ENCODE measurements at regions not wholly inside any gene's neighbourhood (a gene's known extent, or its start where the extent isn't known, plus 50 kb on each side); places are given as distances from the start of the nearest gene placed in this dataset.
A peak's percentile ranks its signal among the peaks of the same experiment; 100 is the strongest.
"Not testable (repeated sequence)": the region's sequence is repeated elsewhere in the genome, so short reads cannot be mapped to it uniquely, and the experiment has no call there.

DNA sequence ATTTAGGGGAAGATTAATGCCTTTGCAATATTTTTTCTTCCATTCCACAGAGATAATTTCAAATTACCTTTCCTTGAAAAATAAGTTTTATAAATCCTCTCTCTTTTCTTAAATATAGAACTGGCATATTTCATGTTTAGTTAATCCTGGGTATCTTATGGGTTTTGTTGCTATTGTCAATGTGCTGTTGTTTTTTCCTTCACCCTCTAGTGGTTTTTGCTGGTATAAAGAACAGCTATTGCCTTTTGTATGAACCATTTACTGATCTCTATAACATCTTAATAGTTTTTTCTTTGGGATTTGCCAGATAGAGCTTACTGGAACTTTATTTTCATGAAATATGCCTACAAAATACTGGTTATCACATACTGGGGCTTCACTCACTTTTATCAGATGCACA, 359.6 kb upstream of the DPPA4 start:
- DNase-seq (no peak), ATAC-seq (no peak)
- H3K4me1 Mint-ChIP-seq: peaks cover 4% of the 10 kb centered on the region
- H3K27me3 Mint-ChIP-seq: peaks cover 8% of the 10 kb centered on the region
- no peaks in the 10 kb centered on the region for H3K9me3 ChIP-seq (ENCODE audit: control insufficient read depth, low read length, poor library complexity, severe bottlenecking)
- no peaks in the 10 kb centered on the region for H3K36me3 Mint-ChIP-seq (ENCODE audit: low read depth)
- no peak overlapping the region for H3K27ac Mint-ChIP-seq
- H3K4me3 Mint-ChIP-seq: no peak overlapping the region

DNA sequence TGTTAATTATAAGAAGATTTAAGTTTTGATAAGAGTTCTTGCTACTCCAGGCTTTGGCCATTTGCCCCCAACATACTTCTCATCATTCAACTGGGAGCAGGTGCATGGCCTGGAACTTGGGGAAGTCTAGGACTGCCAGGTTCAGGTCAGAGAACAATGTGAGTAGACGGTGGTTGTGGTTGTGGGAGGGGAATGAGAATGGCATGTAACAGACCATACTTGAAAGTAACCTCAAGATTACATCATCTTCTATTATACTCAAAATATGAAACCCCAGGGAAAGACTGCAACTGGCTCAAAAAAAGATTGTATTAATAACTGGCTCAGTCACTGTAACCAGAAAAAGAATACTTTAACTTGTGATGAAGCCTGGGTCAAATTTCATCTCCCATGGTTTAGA, 364.9 kb upstream of the DPPA4 start:
- DNase-seq (no peak), ATAC-seq (peak; percentile 65)
- H3K36me3 Mint-ChIP-seq (ENCODE audit: low read depth): no peaks in the 10 kb centered on the region
- peaks cover 8% of the 10 kb centered on the region for H3K27me3 Mint-ChIP-seq
- H3K4me3 Mint-ChIP-seq: no peak overlapping the region
- H3K27ac Mint-ChIP-seq: no peak overlapping the region
- H3K4me1 Mint-ChIP-seq: peaks cover 4% of the 10 kb centered on the region
- H3K9me3 ChIP-seq (ENCODE audit: control insufficient read depth, low read length, poor library complexity, severe bottlenecking): no peaks in the 10 kb centered on the region

DNA sequence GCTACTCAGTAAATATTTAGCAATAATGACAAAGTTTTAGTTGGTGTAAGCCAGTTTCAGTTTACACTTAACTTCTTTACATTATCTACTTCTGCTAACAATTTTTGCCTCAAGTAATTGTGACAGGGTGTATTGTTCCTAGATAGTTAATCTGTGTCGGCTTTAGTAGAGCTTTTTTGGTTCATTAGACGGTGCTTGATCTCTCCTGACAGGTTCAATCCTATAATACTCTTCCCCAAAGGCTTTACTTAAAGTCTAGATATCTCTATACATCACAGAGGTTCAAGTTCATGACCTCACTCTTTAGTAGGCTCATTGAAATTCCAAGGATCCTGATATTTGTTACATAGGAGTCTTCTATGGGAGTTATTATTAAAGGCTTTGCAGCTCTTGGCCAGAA, 365.6 kb upstream of the DPPA4 start:
- no peak overlapping the region for H3K27ac Mint-ChIP-seq
- H3K36me3 Mint-ChIP-seq (ENCODE audit: low read depth): no peaks in the 10 kb centered on the region
- no peak for ATAC-seq
- H3K4me1 Mint-ChIP-seq: peaks cover 4% of the 10 kb centered on the region
- no peak overlapping the region for H3K4me3 Mint-ChIP-seq
- no peak for DNase-seq
- no peaks in the 10 kb centered on the region for H3K9me3 ChIP-seq (ENCODE audit: control insufficient read depth, low read length, poor library complexity, severe bottlenecking)
- peaks cover 8% of the 10 kb centered on the region for H3K27me3 Mint-ChIP-seq

- not testable (repeated sequence) for H3K4me1 Mint-ChIP-seq; H3K27me3 Mint-ChIP-seq; ATAC-seq; DNase-seq; H3K9me3 ChIP-seq (ENCODE audit: control insufficient read depth, low read length, poor library complexity, severe bottlenecking); H3K36me3 Mint-ChIP-seq (ENCODE audit: low read depth); H3K4me3 Mint-ChIP-seq; H3K27ac Mint-ChIP-seq
Observed at GRCh38 chr3:109705133-109705532, 367.8 kb upstream of the DPPA4 start.

GRCh38 chr3:109707617-109708016, 370.3 kb upstream of the DPPA4 start:
- H3K36me3 Mint-ChIP-seq (ENCODE audit: low read depth): no peaks in the 10 kb centered on the region
- no peaks in the 10 kb centered on the region for H3K4me1 Mint-ChIP-seq
- H3K27ac Mint-ChIP-seq: no peak overlapping the region
- no peak overlapping the region for H3K4me3 Mint-ChIP-seq
- ATAC-seq (no peak), DNase-seq (no peak)
- H3K27me3 Mint-ChIP-seq: no peaks in the 10 kb centered on the region
- no peaks in the 10 kb centered on the region for H3K9me3 ChIP-seq (ENCODE audit: control insufficient read depth, low read length, poor library complexity, severe bottlenecking)

GRCh38 chr3:109713288-109713687, 375.9 kb upstream of the DPPA4 start:
- Mint-ChIP-seq H3K4me1 (no peaks in the 10 kb centered on the region), H3K4me3 (no peak overlapping the region)

DNA sequence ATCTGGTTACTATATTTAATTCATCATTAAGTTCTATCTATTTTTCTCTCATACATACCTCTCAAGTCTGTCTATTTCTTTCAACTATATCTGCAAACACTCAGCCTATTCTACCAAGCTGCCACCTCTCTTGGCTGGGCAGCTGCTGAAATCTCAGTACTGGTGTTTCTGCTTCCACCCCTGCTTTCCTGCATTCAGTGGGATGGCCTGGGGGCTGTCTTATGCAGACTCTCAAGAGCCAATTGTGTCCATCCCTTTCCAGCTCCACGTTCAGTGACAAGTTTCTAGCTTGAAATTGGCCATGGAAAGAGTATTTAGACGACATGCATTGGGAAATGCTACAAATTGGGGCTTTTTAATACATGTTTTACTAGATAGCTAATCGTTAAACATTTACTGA, 378.4 kb upstream of the DPPA4 start:
- Mint-ChIP-seq H3K4me1 (no peaks in the 10 kb centered on the region), H3K27ac (no peak overlapping the region), H3K36me3 (ENCODE audit: low read depth) (no peaks in the 10 kb centered on the region), H3K4me3 (no peak overlapping the region), H3K27me3 (peaks cover 15% of the 10 kb centered on the region)
- H3K9me3 ChIP-seq (ENCODE audit: control insufficient read depth, low read length, poor library complexity, severe bottlenecking): no peaks in the 10 kb centered on the region
- ATAC-seq (no peak), DNase-seq (no peak)

More at GRCh38 chr3:109713288-109713687, 375.9 kb upstream of the DPPA4 start:
- peaks cover 15% of the 10 kb centered on the region for H3K27me3 Mint-ChIP-seq
- ATAC-seq (no peak), DNase-seq (no peak)
- no peaks in the 10 kb centered on the region for H3K9me3 ChIP-seq (ENCODE audit: control insufficient read depth, low read length, poor library complexity, severe bottlenecking)
- no peaks in the 10 kb centered on the region for H3K36me3 Mint-ChIP-seq (ENCODE audit: low read depth)
- no peak overlapping the region for H3K27ac Mint-ChIP-seq

GRCh38 chr3:109718850-109719249, 381.5 kb upstream of the DPPA4 start:
- Mint-ChIP-seq H3K4me3 (no peak overlapping the region), H3K27ac (no peak overlapping the region), H3K4me1 (no peaks in the 10 kb centered on the region), H3K36me3 (ENCODE audit: low read depth) (no peaks in the 10 kb centered on the region), H3K27me3 (peaks cover 15% of the 10 kb centered on the region)
- ATAC-seq: no peak
- no peak for DNase-seq
- H3K9me3 ChIP-seq (ENCODE audit: control insufficient read depth, low read length, poor library complexity, severe bottlenecking): no peaks in the 10 kb centered on the region

DNA sequence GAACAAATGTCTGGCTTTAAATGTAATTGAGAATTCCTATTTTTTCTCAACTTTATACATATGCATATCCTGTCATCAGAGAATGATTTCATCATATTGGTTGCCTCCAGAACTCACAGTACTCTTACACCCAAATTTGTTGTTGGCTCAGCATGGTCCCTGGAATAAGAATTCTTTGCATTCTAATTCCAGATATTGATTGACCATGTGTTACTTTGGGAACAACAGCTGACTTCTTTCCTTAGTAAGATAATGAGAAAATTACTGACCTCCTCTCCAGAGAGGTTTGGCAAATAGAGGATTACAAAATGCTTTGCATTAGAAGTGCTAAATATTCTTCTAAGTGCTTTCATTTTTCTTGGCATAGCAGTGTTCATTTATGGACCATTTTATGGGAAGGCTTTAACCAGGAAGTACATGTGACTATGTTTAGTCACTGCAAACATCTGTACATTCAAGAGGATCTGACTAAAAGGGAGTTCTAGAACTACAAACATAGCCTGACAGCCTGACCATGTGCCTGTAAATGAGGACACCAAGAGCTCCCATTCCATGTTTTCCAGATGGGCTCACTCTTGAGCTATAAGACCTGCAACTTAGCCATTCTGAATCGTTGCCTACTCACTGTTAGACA, 391.6 kb upstream of the DPPA4 start:
- no peaks in the 10 kb centered on the region for H3K9me3 ChIP-seq (ENCODE audit: control insufficient read depth, low read length, poor library complexity, severe bottlenecking)
- Mint-ChIP-seq H3K4me3 (no peak overlapping the region), H3K4me1 (peaks cover 12% of the 10 kb centered on the region), H3K27ac (no peak overlapping the region), H3K27me3 (peaks cover 4% of the 10 kb centered on the region), H3K36me3 (ENCODE audit: low read depth) (no peaks in the 10 kb centered on the region)
- no peak for ATAC-seq
- no peak for DNase-seq

DNA sequence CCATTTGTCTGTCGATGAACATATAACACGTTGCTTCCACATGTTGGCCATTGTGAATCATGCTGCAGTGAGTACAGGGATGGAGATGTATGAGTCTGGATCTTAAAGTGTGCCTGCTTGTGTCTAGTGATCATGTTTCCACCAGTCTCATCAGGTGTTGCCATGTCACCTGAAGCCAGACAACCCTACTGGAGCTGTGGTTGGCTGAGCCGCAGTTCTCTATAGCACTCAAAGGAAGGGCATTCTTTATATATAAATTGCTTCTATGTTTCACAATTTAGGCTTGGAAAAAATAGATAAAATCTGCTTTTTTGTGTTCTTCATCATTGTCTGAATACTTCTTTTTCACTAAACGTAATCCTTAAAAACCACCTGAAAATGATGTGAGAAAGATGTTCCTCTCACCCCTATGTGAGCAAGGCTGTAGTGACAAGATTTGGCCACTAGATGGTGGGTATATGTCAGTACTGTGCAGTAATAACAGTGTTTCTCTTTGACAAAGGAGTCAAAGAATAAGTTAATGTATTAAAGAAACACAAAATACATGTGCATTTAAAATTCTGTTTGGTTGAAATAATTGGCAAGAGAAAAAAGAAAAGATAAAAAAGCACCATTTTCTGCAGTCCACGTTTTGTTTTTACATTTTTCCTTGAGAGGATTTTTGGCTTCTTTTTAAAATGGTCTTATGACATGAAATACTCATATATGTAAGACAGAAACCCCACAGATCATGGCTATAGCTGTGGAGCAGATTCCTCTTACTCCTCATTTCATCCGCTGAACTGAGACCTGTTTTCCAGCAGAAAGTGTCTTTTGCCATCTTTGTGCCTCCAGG, 394.5 kb upstream of the DPPA4 start:
- no peaks in the 10 kb centered on the region for H3K36me3 Mint-ChIP-seq (ENCODE audit: low read depth)
- peak; percentile 94 for ATAC-seq
- peak in 2 of 3 donors; percentile 11 to 47 for DNase-seq
- peaks cover 12% of the 10 kb centered on the region for H3K4me1 Mint-ChIP-seq
- H3K9me3 ChIP-seq (ENCODE audit: control insufficient read depth, low read length, poor library complexity, severe bottlenecking): no peaks in the 10 kb centered on the region
- H3K27ac Mint-ChIP-seq: no peak overlapping the region
- peak overlapping the region; percentile 31 for H3K4me3 Mint-ChIP-seq
- H3K27me3 Mint-ChIP-seq: peaks cover 4% of the 10 kb centered on the region

DNA sequence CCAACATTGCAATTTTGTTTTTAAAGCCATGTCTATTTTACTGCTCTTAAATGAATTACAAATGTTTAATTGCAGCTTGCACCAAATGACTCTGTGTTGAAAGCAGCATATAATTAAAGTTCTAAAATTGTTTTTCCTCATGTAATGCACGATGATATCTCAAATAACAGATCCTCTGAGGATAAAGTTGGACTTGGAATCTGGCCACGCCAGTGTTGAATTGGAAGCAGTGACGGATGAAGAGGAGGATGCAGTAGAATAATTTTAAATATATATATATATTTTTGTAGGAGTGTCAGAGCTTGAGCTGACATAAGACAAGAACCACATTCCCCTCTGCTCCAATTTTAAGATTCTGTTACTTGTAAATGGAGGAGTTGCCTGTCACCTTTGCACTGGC, 406.6 kb upstream of the DPPA4 start:
- no peak for DNase-seq
- H3K27me3 Mint-ChIP-seq: no peaks in the 10 kb centered on the region
- no peak overlapping the region for H3K4me3 Mint-ChIP-seq
- no peak overlapping the region for H3K27ac Mint-ChIP-seq
- no peak for ATAC-seq
- no peaks in the 10 kb centered on the region for H3K9me3 ChIP-seq (ENCODE audit: control insufficient read depth, low read length, poor library complexity, severe bottlenecking)
- no peaks in the 10 kb centered on the region for H3K4me1 Mint-ChIP-seq
- no peaks in the 10 kb centered on the region for H3K36me3 Mint-ChIP-seq (ENCODE audit: low read depth)

DNA sequence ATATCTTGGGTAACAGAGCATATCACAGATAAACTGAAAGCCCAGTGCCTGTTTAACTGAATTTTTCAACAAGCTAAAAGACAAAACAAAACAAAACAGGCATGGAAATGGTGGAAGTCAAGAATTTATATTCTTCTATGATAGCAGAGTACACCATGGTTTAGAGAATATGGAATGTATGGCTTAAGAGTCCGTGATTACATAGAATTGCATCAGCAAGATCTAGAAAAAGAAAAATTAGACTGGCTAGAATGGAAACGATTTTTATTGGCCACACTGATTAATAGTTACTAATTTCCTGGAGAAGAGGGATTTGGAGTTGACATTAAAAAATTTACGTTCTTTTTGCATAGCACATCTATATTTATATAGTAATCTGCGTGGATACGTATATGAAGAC, 435.2 kb upstream of the DPPA4 start:
- Mint-ChIP-seq H3K27ac (no peak overlapping the region), H3K27me3 (no peaks in the 10 kb centered on the region), H3K4me3 (no peak overlapping the region), H3K4me1 (peaks cover 3% of the 10 kb centered on the region), H3K36me3 (ENCODE audit: low read depth) (peaks cover 5% of the 10 kb centered on the region)
- no peaks in the 10 kb centered on the region for H3K9me3 ChIP-seq (ENCODE audit: control insufficient read depth, low read length, poor library complexity, severe bottlenecking)
- no peak for DNase-seq
- ATAC-seq: no peak

GRCh38 chr3:109774108-109774507, 436.8 kb upstream of the DPPA4 start:
- Mint-ChIP-seq H3K27ac (no peak overlapping the region), H3K36me3 (ENCODE audit: low read depth) (peaks cover 5% of the 10 kb centered on the region), H3K4me3 (no peak overlapping the region), H3K4me1 (peaks cover 3% of the 10 kb centered on the region), H3K27me3 (no peaks in the 10 kb centered on the region)
- no peak for DNase-seq
- H3K9me3 ChIP-seq (ENCODE audit: control insufficient read depth, low read length, poor library complexity, severe bottlenecking): no peaks in the 10 kb centered on the region
- ATAC-seq: no peak

DNA sequence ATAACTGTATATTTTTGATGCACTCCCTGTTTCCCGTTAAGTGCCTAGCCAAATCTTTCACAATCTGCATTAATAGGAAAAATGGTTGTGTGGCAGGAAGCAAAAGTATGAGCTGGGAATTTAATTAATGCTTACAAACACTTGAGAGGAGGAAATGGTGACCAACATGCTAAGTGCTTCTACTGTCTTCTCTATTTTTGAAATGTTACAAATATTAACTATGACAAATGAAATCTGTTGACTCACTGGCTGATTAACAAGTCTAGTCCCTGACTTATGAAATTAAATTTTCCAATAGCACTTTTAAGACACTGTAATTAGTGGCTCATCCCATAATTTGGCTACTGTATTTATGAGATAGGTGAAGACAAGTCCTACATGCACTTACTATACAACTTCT, 446.9 kb upstream of the DPPA4 start:
- peaks cover 5% of the 10 kb centered on the region for H3K9me3 ChIP-seq (ENCODE audit: control insufficient read depth, low read length, poor library complexity, severe bottlenecking)
- H3K4me1 Mint-ChIP-seq: peaks cover 5% of the 10 kb centered on the region
- no peak overlapping the region for H3K4me3 Mint-ChIP-seq
- peaks cover under 1% of the 10 kb centered on the region for H3K36me3 Mint-ChIP-seq (ENCODE audit: low read depth)
- DNase-seq (no peak), ATAC-seq (no peak)
- H3K27me3 Mint-ChIP-seq: no peaks in the 10 kb centered on the region
- H3K27ac Mint-ChIP-seq: no peak overlapping the region

Measured in T-helper 17 cell (primary cell).